Stimulated activated naive CD4-positive, alpha-beta T cell (primary cell): ENCODE measurements at regions not wholly inside any gene's neighbourhood (a gene's known extent, or its start where the extent isn't known, plus 50 kb on each side); places are given as distances from the start of the nearest gene placed in this dataset.
A peak's percentile ranks its signal among the peaks of the same experiment; 100 is the strongest.
"Not testable (repeated sequence)": the region's sequence is repeated elsewhere in the genome, so short reads cannot be mapped to it uniquely, and the experiment has no call there.

Source experiments
- DNase-seq, 6 experiments: peaks; one replicate each; lab custom pipeline; 2025; lab: John Stamatoyannopoulos, UW

DNA sequence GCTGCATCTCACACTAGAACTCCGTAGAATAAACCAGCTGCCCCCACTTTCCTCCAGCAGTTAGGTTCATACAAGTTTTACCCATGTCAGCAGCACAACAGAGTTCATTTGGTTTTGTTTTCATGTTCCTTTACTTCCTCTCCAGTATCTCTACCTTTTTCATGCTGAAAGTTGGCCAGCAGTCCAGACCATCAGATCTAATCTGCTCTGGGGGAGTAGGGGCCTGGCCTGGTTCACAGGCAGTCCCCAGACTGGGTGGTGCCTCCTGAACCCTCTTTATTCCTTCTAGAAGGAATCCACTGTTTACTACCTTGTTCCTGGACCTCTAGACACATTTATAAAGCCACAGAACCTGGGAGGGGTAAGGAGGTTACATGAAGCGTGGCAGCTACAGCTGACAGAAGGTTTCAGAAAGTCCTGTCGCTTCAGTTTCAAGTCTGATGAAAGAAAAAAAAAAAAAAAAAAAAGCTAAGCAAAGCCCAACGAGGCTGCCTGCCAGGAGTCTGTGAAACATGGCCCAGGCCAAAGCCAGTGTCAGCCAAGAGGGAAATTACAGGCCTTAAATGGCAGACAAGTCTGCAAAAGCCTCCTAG is 184.6 kb upstream of the JUN start:
- DNase-seq, result peak in 4 of 6 experiments; percentile 8 to 76 (median 60)

DNA sequence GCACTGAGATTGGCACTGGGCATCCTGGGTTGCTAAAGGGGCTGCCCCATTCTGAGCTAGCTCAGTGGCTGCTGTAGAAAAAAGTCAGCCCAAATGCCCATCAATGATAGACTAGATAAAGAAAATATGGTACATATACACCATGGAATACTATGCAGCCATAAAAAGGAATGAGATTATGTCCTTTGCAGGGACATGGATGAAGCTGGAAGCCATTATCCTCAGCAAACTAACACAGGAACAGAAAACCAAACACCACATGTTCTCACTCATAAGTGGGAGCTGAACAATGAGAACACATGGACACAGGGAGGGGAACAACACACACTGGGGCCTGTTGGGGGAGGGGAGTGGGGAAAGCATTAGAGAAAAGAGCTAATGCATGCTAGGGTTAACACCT is 185.3 kb upstream of the JUN start:
- not testable (repeated sequence) for DNase-seq

GRCh38 chr1:58971629-58972140 is 187.8 kb upstream of the JUN start:
- no peak for DNase-seq

GRCh38 chr1:58975888-58976287 is 192.0 kb upstream of the JUN start:
- no peak for DNase-seq

DNA sequence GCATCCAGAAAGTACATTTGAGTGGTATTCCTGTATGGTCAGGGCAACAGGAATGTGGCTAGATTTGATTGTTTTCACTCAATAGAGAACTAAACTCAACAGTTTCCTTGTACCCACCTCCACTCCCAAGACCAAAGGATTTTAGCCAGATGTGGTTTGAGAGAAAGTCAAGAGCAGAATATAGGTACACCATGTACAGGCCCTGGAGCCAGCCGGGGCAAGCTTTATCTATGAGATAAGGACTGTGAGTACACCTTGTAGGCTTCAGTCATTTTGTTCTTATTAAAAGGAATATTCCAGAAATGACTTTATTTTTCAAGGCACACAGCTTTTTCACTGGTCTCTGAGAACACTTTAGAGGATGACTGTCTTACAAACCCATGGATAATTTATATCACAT is 192.4 kb upstream of the JUN start:
- DNase-seq, result no peak

GRCh38 chr1:58977598-58977997 is 193.8 kb upstream of the JUN start:
- no peak for DNase-seq

DNA sequence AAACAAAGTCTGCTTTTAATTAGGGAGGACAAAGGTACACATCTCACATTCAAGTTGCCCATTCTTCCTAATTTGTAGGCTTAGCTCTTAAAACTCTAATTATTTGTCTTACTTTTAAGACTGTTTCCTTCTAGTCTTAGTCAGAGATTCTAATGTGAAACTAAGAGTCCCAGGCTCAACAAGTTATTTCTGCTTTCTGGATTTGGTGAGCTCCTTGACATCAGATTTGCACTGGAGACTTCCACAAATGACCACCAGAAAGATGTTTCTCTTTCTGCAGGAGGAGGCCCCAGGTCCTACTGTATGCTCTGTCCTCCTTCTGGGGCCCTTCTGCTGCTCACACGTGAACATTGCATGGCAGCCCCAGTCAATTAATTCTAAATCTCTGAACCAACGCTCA is 194.2 kb upstream of the JUN start:
- no peak for DNase-seq

DNA sequence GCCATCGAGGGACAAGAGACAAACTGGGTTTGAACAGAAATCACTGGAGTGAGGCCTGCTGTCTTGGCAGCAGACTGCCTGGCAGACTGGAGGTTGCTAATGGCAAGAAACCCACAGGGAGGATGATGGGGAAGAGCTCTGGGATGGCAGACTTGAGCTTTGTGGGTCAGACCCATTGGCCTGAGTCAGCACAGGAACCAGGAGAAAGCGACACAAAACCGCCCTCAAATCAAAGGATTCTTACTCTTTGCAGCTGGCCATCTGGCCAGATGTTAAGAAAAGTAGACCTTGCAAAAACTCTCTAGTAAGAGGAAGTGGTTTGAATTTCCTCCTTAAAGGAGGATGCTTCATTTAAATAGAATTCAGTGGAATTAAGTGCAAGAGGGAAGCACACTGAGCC is 195.2 kb upstream of the JUN start:
- DNase-seq, result no peak

DNA sequence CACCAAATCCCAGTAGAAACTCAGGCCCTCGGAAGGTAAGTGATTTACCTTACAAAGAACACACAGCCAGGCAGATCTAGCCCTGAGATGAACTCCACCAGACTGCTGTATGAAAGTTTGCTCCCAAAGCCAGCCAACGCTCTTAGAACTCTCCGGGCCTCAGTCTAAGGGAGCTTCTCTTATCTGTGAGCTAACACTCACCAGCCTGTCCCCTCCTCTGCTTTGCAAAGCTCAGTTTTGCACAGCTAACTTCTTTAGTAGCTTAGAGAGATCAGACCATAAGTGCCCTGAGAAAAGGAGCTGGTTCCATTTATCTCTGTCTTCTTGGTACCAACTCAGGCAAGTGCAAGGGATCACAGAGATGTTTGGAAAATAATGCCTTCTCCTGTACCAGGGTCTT is 195.8 kb upstream of the JUN start:
- DNase-seq, result no peak

- no peak for DNase-seq
Measured at GRCh38 chr1:58981392-58981791, 197.5 kb upstream of the JUN start.

DNA sequence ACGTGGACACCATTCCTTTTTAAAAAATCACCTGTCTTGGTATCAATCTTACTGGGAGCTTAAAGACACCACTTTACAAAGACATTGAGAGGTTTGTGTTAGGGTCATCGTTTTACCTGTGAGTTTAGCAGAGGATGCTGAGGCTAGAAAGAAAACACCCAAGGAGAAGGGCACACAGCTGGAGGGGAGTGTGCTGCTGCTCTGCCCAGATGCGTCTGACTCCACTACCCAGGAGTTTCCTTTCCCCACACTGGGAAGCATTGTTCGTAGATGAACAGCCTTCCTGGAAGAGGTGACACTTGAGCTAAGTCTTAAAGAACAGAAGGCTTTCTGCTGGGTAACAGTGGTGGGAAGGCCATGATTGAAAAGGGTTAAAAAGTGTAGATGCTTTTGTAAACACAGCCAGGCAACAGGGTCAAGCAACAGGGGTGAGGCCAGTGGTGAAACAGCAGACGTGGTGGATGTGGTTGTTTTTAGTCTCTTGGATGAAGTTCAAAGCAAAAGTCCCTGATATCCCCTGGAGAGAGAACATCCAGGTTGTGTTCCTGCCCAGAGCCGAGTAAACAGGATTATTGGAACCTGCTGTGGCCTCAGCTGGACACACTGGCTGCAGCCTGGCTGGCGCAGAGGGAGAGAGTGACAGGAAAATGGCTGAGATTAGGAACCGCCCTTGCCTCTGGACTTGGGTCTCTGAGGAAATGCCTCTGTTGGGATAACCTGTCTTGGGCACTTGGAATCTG is 198.6 kb upstream of the JUN start:
- no peak for DNase-seq

DNA sequence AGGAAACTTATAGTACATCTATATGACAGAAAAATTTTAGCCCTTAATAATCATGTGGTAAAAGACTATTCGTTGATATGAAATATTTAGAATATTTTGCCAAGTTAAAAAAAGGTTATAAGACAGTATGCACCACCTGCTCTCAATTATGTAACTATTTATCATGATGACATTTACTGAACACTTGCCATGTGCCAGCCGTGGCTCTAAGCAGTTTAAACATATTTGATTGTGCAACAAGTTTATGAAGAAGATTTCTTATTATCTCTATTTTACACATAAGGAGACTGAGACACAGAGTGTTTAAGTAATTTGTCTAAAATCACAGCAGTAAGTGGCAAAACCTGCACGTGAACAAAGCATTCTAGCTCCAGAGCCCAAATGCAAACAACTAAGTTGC is 199.3 kb upstream of the JUN start:
- no peak for DNase-seq

- DNase-seq, result no peak
Measured at GRCh38 chr1:58983633-58984245, 199.9 kb upstream of the JUN start.

- DNase-seq, result peak in 1 of 6 experiments; percentile 32
Measured at GRCh38 chr1:58986996-58987767, 203.3 kb upstream of the JUN start.

DNA sequence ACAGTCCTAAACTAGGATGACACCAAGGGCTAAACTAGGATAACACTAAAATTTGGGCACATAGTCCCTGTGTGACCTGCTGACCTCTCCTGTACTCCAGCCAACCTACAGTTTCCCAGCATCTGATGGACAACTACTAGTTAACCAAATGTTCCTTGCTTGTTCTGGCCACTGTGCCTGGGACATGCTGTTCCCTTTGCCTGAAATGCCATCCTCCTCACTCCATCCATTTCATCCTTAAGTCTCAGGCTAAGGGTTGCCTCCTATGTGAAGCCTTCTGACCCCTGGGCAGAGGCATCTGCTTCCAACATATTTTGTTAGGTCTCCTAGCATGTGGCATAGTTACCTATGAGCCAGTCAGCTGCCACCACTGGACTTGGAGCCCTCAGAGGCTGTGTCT is 204.9 kb upstream of the JUN start:
- DNase-seq, result no peak

- DNase-seq, result no peak
Measured at GRCh38 chr1:58989845-58990244, 206.0 kb upstream of the JUN start.

DNA sequence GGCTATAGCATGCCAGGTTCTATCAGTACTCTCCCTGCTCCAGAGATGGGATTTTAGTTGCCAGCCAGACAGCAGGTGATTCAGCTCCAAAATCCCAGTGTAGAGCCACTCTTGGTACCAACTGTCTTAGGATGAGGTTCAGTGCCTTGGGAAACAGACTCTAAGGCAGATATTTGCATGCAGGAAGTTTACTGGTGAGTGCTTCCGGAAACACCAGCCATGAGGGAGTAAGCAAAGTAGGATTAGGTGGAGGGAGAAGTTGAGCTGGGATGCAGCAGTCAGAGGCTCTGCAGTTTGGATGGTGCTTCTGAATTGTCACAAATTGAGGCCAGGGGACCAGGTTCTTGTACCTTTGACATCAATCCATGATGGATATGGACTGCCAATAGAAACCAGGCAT is 207.5 kb upstream of the JUN start:
- no peak for DNase-seq

- DNase-seq, result no peak
Measured at GRCh38 chr1:58992643-58993042, 208.8 kb upstream of the JUN start.

DNA sequence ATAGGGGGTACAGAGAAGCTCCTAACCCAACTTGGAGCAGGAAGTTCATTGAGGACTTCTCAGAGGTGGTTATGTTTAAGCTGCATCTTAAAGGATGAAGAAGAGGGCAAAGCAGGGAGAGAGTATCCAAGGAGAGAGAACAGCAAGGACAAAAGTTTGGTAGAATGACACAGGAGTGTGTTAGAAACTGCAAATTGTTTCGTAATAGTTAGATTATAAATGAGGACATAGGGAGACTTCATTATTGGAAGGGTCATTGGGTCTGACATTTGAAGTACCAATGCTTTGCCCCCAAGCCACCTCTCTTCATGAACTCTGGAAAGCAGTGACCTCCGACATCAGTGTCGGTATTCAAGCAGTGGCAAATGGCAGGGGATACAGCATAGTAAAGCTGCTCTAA is 209.6 kb upstream of the JUN start:
- DNase-seq, result no peak

- no peak for DNase-seq
Measured at GRCh38 chr1:58994664-58995063, 210.8 kb upstream of the JUN start.

GRCh38 chr1:58996341-58997059 is 212.7 kb upstream of the JUN start:
- no peak for DNase-seq

DNA sequence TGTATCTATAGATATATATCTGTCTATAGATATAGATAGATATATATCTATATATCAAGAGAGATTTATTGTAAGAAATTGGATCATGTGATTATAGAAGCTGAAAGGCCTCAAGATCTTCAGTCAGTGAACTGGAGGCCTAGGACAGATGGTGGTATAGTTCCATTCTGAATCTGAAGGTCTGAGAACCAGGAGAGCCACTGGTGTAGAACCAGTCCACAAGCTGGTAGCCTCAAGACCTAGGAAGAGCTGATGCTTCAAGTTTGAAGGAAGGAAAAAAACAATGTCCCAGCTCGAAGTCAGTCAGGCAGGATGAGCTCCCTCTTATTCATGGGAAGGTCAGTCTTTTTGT is 213.2 kb upstream of the JUN start:
- no peak for DNase-seq
